Panc1 (cell line): ENCODE measurements at regions not wholly inside any gene's neighbourhood (a gene's known extent, or its start where the extent isn't known, plus 50 kb on each side); places are given as distances from the start of the nearest gene placed in this dataset.

Source experiments
- CTCF ChIP-seq: fragments of 450-650 bp; IDR thresholded peaks from 2 replicates; pipeline ENCODE4 v1.5.1; 2017; ENCODE audit warnings: mild to moderate bottlenecking
- POLR2AphosphoS5 ChIP-seq: IDR thresholded peaks from 2 replicates; pipeline ENCODE4 v1.6.1; 2012; ENCODE audit warnings: mild to moderate bottlenecking, low read depth, low read length, moderate library complexity

DNA sequence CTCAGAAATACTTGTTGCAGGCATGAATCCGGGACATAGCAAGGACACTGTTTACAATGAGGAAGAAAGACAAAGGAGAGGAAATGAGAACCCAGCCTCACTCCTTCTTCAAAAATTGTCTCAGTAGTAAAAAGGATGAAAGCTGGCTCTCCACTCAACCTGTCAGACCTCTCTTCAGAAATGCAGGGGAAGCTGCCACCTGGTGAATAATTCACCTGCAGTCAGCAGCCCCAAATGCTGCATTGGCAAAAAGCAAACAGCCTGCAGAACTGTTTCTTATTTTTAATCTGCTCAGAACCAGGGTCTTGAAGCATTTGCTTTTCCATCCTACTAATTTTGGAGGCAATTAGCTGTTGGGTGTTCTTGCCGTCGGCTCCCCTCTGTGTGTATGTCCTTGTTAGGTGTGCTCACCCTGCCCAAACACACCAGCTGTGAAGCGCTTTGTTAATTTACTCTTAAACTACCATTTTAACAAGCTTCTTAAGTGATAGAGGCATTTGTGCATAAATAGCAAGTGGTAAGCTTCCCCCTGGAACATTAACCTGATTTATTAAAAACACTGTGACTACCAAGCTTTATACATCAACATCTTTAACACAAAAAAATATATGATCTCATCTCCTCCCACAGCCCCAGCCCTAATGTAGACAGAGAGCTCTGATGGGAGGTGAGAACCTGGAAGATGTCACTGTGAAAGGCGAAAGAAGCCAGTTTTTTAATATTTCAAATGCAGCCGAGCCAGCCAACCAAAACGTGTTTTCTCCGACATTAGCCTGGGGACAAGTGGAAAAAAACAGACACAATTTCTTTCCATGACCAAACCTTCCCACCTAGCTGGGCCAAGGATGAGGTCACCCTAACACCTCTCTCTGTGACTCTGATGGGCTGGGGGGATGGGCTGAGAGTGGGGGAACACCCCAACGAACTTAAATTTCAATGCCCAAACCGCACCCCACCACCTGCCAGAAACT lies 451.0 kb upstream of the SULF2 start:
- TF ChIP-seq POLR2AphosphoS5 (no peak), CTCF (no peak)
